ENCODE measurements at regions not wholly inside any gene's neighbourhood (a gene's known extent, or its start where the extent isn't known, plus 50 kb on each side); places are given as distances from the start of the nearest gene placed in this dataset.

DNA sequence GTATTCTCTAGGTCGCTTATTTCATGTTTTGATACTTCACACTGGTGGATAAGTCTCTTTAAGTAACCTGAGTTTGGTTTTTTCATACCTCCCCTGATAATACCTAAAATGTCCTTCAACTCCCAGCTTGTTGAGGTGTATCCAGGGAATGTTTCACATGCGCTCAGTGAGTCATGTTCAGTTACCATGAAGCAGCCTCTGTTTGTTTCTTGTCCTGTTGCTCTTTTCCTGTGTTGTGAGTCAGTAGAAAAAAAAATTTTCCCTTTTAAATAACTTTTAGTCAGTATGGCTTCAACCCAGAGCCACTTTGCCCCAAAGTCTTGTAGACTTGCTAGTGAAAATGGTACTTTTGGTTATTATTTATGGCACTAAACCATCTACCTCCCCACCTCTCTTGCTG is 278.4 kb upstream of the ZPLD1 start:
- TF ChIP-seq, protein P1, sequence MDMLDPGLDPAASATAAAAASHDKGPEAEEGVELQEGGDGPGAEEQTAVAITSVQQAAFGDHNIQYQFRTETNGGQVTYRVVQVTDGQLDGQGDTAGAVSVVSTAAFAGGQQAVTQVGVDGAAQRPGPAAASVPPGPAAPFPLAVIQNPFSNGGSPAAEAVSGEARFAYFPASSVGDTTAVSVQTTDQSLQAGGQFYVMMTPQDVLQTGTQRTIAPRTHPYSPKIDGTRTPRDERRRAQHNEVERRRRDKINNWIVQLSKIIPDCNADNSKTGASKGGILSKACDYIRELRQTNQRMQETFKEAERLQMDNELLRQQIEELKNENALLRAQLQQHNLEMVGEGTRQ (IDR thresholded peaks at IDR 0.05; ENCODE audit: borderline replicate concordance, low read depth, low read length) = no peak
- TF ChIP-seq, protein P2, sequence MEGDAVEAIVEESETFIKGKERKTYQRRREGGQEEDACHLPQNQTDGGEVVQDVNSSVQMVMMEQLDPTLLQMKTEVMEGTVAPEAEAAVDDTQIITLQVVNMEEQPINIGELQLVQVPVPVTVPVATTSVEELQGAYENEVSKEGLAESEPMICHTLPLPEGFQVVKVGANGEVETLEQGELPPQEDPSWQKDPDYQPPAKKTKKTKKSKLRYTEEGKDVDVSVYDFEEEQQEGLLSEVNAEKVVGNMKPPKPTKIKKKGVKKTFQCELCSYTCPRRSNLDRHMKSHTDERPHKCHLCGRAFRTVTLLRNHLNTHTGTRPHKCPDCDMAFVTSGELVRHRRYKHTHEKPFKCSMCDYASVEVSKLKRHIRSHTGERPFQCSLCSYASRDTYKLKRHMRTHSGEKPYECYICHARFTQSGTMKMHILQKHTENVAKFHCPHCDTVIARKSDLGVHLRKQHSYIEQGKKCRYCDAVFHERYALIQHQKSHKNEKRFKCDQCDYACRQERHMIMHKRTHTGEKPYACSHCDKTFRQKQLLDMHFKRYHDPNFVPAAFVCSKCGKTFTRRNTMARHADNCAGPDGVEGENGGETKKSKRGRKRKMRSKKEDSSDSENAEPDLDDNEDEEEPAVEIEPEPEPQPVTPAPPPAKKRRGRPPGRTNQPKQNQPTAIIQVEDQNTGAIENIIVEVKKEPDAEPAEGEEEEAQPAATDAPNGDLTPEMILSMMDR (IDR thresholded peaks at IDR 0.05) = no peak
- TF ChIP-seq ELF1 (IDR thresholded peaks at IDR 0.05) (no peak), RXRA (IDR thresholded peaks at IDR 0.05; ENCODE audit: borderline replicate concordance, low read depth) (no peak), RFX5 (IDR thresholded peaks at IDR 0.05; ENCODE audit: low read length) (no peak), POLR2AphosphoS5 (IDR thresholded peaks at IDR 0.05; ENCODE audit: low read depth, low read length) (no peak), CHD2 (IDR thresholded peaks at IDR 0.05; ENCODE audit: low read length, partially characterized antibody) (no peak), NFIC (IDR thresholded peaks at IDR 0.05; ENCODE audit: borderline replicate concordance) (no peak; the same call in 1 of the 2 replicates), YY1 (IDR thresholded peaks at IDR 0.05; ENCODE audit: low read depth) (no peak), EZH2phosphoT487 (IDR thresholded peaks at IDR 0.05; ENCODE audit: borderline replicate concordance, low read depth) (no peak)
- TF ChIP-seq, protein P3, sequence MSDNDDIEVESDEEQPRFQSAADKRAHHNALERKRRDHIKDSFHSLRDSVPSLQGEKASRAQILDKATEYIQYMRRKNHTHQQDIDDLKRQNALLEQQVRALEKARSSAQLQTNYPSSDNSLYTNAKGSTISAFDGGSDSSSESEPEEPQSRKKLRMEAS (IDR thresholded peaks at IDR 0.05; ENCODE audit: low read depth) = peak; percentile 47; the same call in 1 of the 2 replicates
- TF ChIP-seq, protein P4, sequence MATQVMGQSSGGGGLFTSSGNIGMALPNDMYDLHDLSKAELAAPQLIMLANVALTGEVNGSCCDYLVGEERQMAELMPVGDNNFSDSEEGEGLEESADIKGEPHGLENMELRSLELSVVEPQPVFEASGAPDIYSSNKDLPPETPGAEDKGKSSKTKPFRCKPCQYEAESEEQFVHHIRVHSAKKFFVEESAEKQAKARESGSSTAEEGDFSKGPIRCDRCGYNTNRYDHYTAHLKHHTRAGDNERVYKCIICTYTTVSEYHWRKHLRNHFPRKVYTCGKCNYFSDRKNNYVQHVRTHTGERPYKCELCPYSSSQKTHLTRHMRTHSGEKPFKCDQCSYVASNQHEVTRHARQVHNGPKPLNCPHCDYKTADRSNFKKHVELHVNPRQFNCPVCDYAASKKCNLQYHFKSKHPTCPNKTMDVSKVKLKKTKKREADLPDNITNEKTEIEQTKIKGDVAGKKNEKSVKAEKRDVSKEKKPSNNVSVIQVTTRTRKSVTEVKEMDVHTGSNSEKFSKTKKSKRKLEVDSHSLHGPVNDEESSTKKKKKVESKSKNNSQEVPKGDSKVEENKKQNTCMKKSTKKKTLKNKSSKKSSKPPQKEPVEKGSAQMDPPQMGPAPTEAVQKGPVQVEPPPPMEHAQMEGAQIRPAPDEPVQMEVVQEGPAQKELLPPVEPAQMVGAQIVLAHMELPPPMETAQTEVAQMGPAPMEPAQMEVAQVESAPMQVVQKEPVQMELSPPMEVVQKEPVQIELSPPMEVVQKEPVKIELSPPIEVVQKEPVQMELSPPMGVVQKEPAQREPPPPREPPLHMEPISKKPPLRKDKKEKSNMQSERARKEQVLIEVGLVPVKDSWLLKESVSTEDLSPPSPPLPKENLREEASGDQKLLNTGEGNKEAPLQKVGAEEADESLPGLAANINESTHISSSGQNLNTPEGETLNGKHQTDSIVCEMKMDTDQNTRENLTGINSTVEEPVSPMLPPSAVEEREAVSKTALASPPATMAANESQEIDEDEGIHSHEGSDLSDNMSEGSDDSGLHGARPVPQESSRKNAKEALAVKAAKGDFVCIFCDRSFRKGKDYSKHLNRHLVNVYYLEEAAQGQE (IDR thresholded peaks at IDR 0.05; ENCODE audit: low read depth, low read length) = no peak
- TF ChIP-seq, protein P5, sequence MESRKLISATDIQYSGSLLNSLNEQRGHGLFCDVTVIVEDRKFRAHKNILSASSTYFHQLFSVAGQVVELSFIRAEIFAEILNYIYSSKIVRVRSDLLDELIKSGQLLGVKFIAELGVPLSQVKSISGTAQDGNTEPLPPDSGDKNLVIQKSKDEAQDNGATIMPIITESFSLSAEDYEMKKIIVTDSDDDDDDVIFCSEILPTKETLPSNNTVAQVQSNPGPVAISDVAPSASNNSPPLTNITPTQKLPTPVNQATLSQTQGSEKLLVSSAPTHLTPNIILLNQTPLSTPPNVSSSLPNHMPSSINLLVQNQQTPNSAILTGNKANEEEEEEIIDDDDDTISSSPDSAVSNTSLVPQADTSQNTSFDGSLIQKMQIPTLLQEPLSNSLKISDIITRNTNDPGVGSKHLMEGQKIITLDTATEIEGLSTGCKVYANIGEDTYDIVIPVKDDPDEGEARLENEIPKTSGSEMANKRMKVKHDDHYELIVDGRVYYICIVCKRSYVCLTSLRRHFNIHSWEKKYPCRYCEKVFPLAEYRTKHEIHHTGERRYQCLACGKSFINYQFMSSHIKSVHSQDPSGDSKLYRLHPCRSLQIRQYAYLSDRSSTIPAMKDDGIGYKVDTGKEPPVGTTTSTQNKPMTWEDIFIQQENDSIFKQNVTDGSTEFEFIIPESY (IDR thresholded peaks at IDR 0.05; ENCODE audit: borderline replicate concordance, low read depth) = no peak
- TF ChIP-seq, protein P6, sequence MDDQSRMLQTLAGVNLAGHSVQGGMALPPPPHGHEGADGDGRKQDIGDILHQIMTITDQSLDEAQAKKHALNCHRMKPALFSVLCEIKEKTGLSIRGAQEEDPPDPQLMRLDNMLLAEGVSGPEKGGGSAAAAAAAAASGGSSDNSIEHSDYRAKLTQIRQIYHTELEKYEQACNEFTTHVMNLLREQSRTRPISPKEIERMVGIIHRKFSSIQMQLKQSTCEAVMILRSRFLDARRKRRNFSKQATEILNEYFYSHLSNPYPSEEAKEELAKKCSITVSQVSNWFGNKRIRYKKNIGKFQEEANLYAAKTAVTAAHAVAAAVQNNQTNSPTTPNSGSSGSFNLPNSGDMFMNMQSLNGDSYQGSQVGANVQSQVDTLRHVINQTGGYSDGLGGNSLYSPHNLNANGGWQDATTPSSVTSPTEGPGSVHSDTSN (IDR thresholded peaks at IDR 0.05) = no peak
